ENCODE measurements at regions not wholly inside any gene's neighbourhood (a gene's known extent, or its start where the extent isn't known, plus 50 kb on each side); places are given as distances from the start of the nearest gene placed in this dataset.
A peak's percentile ranks its signal among the peaks of the same experiment; 100 is the strongest.

GRCh38 chr3:137692803-137693431 is 71.2 kb upstream of the SOX14 start:
- TF ChIP-seq SMC3 (IDR thresholded peaks at IDR 0.05; ENCODE audit: low read length): peak; percentile 71; the same call in 1 of the 2 replicates
- TF ChIP-seq ZNF343 (CRISPR knock-in tag; IDR thresholded peaks at IDR 0.05): no peak
- no peak for TF ChIP-seq MYC (CRISPR knock-in tag; IDR thresholded peaks at IDR 0.05; ENCODE audit: borderline replicate concordance)
- TF ChIP-seq TIGD3 (CRISPR knock-in tag; IDR thresholded peaks at IDR 0.05; ENCODE audit: borderline replicate concordance): no peak
- peak; percentile 83 for TF ChIP-seq STAG1 (CRISPR knock-in tag; IDR thresholded peaks at IDR 0.05)
- peak; percentile 55; the same call in 1 of the 2 replicates for TF ChIP-seq RAD21 (CRISPR knock-in tag; IDR thresholded peaks at IDR 0.05)
- TF ChIP-seq CTCF (CRISPR knock-in tag; IDR thresholded peaks at IDR 0.05): peak; percentile 82
- H4K20me1 ChIP-seq (ENCODE audit: insufficient read depth, low read length): no peaks in the 10 kb centered on the region
- no peak overlapping the region for H3K9ac ChIP-seq (ENCODE audit: insufficient read depth, low read depth, low read length)
- no peak overlapping the region for H3K4me3 ChIP-seq (replicated peaks in 1 of 3; ENCODE audit: insufficient read depth in 1 of 3, low read depth in 2 of 3, low read length in 3 of 3)
- no peaks in the 10 kb centered on the region for H3K79me2 ChIP-seq (ENCODE audit: insufficient read depth, low read length)
- no peak overlapping the region for H3K27ac ChIP-seq (ENCODE audit: extremely low read length, insufficient read depth, low read length)
- ATAC-seq: peak; percentile 93
- H2AFZ ChIP-seq (ENCODE audit: low read length): no peak overlapping the region
- in situ Hi-C loops (cut with HindIII; ENCODE audit: extremely low pct_ligation_motif_present, low pct_unique_long_range_greater_than_20kb): loop anchor here (10.0 kb wide), 2 partner anchors 468 to 588 kb away; no protein-coding TSS in a partner anchor
- WGBS (ENCODE audit: low lambda C conversion rate): 0% methylated on average over 6 of the region's 6 CpGs
- CTCF ChIA-PET (ENCODE audit: low intra/inter-chr PET ratio, low total read pairs): interaction anchor here (1.2 to 1.4 kb wide), 2 partner anchors 588 to 660 kb away, joined by 3 to 5 read pairs; no protein-coding TSS in a partner anchor
- intact Hi-C loops (cut with micrococcal nuclease; ENCODE audit: unreplicated experiment): loop anchor here (2.0 to 5.0 kb wide), 4 partner anchors 284 to 1616 kb away; no protein-coding TSS in a partner anchor
- DNase-seq (ENCODE audit: low spot score): peak; percentile 31
- no peaks in the 10 kb centered on the region for H3K36me3 ChIP-seq (replicated peaks in 1 of 2; ENCODE audit: control insufficient read depth in 1 of 2, insufficient read depth in 2 of 2, low read length in 2 of 2)
- POLR2A ChIA-PET: no interaction called here
- no peak overlapping the region for H3K4me2 ChIP-seq (ENCODE audit: low read depth, low read length)
- no peaks in the 10 kb centered on the region for H3K4me1 ChIP-seq (ENCODE audit: insufficient read depth, low read length)
- FAIRE-seq: peak; percentile 51
- no peaks in the 10 kb centered on the region for H3K27me3 ChIP-seq (ENCODE audit: control insufficient read depth in 1 of 2, insufficient read depth in 2 of 2, low read length in 2 of 2)
- H3K9me3 ChIP-seq (ENCODE audit: low read length): no peaks in the 10 kb centered on the region
- BruUV-seq (replicated peaks): no TSS peak

Data from HepG2 (cell line).